Activated naive CD8-positive, alpha-beta T cell treated with anti-CD3 and anti-CD28 coated beads, Interleukin-2, amount 10 ng/mL, durations not matched to agents 7 days and 5 days (primary cell): ENCODE measurements at regions not wholly inside any gene's neighbourhood (a gene's known extent, or its start where the extent isn't known, plus 50 kb on each side); places are given as distances from the start of the nearest gene placed in this dataset.
"Not testable (repeated sequence)": the region's sequence is repeated elsewhere in the genome, so short reads cannot be mapped to it uniquely, and the experiment has no call there.

Source experiments
- ATAC-seq: fragments of 150-1000 bp; cut with Tn5 transposase; one replicate; pipeline ENCODE4 v1.10.0; 2021; ENCODE audit warnings: low read depth, moderate library complexity
- POLR2A ChIA-PET: fragments of 350-600 bp; sonication (Branson Sonifier 250); formaldehyde crosslinking; loops from one replicate; lab custom pipeline; 2021; ENCODE audit warnings: antibody characterized with exemption; lab: Charles Lee
- DNase-seq: peaks from one replicate; pipeline ENCODE4 v3.0.0; 2021
- H3K27ac Mint-ChIP-seq: one replicate; pipeline ENCODE4 v1.8.0; 2022; ENCODE audit warnings: mild to moderate bottlenecking, mixed read lengths
- H3K27me3 Mint-ChIP-seq: one replicate; pipeline ENCODE4 v1.8.0; 2022; ENCODE audit warnings: mild to moderate bottlenecking, moderate library complexity, mixed read lengths
- H3K36me3 Mint-ChIP-seq: one replicate; pipeline ENCODE4 v1.8.0; 2021; ENCODE audit warnings: mild to moderate bottlenecking, mixed read lengths
- H3K4me1 Mint-ChIP-seq: one replicate; pipeline ENCODE4 v1.8.0; 2021; ENCODE audit warnings: mixed read lengths
- H3K4me3 Mint-ChIP-seq: one replicate; pipeline ENCODE4 v1.8.0; 2022; ENCODE audit warnings: mild to moderate bottlenecking, moderate library complexity, mixed read lengths
- H3K9me3 Mint-ChIP-seq: one replicate; pipeline ENCODE4 v1.8.0; 2021; ENCODE audit warnings: mixed read lengths

- DNase-seq (no peak), ATAC-seq (no peak)
- Mint-ChIP-seq H3K4me3 (no peak overlapping the region), H3K36me3 (no peaks in the 10 kb centered on the region), H3K27me3 (peaks cover 4% of the 10 kb centered on the region), H3K9me3 (no peaks in the 10 kb centered on the region), H3K27ac (no peak overlapping the region), H3K4me1 (no peaks in the 10 kb centered on the region)
- POLR2A ChIA-PET = no interaction called here
Observed at GRCh38 chr6:74061201-74061600, 365.2 kb downstream of the CD109 start.

- H3K4me3 Mint-ChIP-seq = no peak overlapping the region
- POLR2A ChIA-PET = no interaction called here
- H3K36me3 Mint-ChIP-seq = no peaks in the 10 kb centered on the region
- DNase-seq (no peak), ATAC-seq (no peak)
- H3K27ac Mint-ChIP-seq = no peak overlapping the region
- H3K9me3 Mint-ChIP-seq = no peaks in the 10 kb centered on the region
- no peaks in the 10 kb centered on the region for H3K27me3 Mint-ChIP-seq
- H3K4me1 Mint-ChIP-seq = no peaks in the 10 kb centered on the region
Observed at GRCh38 chr6:74060354-74060753, 364.4 kb downstream of the CD109 start.

DNA sequence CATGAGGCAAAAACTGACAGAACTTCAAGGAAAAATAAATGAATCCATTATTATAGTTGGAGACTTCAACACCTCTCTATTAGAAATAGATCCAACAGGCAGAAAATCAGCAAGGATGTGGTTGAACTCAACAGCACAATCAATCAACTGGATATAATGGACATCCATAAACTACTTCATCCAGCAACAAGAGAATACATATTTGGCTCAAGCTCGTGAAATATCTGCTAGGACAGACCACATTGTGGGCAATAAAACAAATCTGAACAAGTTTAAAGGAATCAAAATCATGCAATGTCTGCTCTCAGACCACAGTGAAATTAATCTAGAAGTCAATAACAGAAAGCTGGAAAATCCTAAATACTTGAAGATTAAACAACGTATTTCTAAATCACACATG is 362.6 kb downstream of the CD109 start:
- H3K36me3 Mint-ChIP-seq = no peaks in the 10 kb centered on the region
- no peak overlapping the region for H3K4me3 Mint-ChIP-seq
- DNase-seq (no peak), ATAC-seq (no peak)
- no peaks in the 10 kb centered on the region for H3K9me3 Mint-ChIP-seq
- POLR2A ChIA-PET = interaction anchor here (0.6 kb wide), 1 partner anchor 582 kb away, joined by 3 read pairs; no protein-coding TSS in a partner anchor
- no peaks in the 10 kb centered on the region for H3K4me1 Mint-ChIP-seq
- H3K27ac Mint-ChIP-seq = no peak overlapping the region
- H3K27me3 Mint-ChIP-seq = no peaks in the 10 kb centered on the region

GRCh38 chr6:74057326-74057725 is 361.3 kb downstream of the CD109 start:
- no peaks in the 10 kb centered on the region for H3K4me1 Mint-ChIP-seq
- no peak overlapping the region for H3K27ac Mint-ChIP-seq
- no peaks in the 10 kb centered on the region for H3K36me3 Mint-ChIP-seq
- no peak for DNase-seq
- POLR2A ChIA-PET = no interaction called here
- no peaks in the 10 kb centered on the region for H3K27me3 Mint-ChIP-seq
- no peak for ATAC-seq
- H3K9me3 Mint-ChIP-seq = no peaks in the 10 kb centered on the region
- no peak overlapping the region for H3K4me3 Mint-ChIP-seq

DNA sequence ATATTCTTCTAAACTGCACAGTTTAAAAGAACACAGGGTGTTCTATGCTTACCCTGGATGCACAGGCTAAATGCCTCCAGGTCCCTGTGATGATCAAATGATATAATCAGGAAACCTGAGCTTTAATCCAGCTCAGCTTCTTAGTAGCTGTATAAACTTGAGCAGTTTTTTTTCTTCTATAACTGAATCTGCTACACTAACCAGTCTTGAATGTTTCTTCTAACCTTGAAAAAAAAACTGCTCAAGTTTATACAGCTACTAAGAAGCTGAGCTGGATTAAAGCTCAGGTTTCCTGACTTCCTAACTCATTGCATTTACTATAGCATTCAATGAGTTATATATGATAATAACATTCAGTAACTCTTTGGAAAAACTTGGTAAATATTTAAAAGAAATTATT is 358.2 kb downstream of the CD109 start:
- no peak for ATAC-seq
- no peaks in the 10 kb centered on the region for H3K9me3 Mint-ChIP-seq
- H3K27me3 Mint-ChIP-seq = no peaks in the 10 kb centered on the region
- POLR2A ChIA-PET = no interaction called here
- H3K36me3 Mint-ChIP-seq = no peaks in the 10 kb centered on the region
- DNase-seq = no peak
- H3K27ac Mint-ChIP-seq = no peak overlapping the region
- no peak overlapping the region for H3K4me3 Mint-ChIP-seq
- no peaks in the 10 kb centered on the region for H3K4me1 Mint-ChIP-seq

DNA sequence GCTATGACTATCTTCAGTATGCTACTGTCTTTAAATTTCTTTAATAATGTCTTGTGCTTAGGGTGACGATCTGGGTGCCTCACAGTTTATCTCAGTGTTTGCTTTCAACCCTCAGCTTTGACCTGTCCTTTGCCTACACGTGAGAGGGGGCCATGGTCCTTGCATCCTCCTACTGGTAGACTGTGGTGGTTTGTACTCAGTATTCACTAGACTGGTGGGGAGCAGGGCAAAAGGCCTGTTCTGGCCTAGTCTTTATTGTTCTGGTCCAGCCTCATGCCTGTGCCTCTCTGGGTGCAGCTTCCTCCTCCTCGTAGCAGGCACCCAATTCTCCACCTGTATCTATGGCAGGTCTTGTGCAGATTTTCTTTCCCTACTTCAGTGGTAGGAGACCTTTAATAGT is 354.9 kb downstream of the CD109 start:
- POLR2A ChIA-PET = no interaction called here
- H3K27ac Mint-ChIP-seq = no peak overlapping the region
- ATAC-seq = no peak

GRCh38 chr6:74048387-74048786 is 352.4 kb downstream of the CD109 start:
- no peak overlapping the region for H3K4me3 Mint-ChIP-seq
- ATAC-seq (no peak), DNase-seq (no peak)
- H3K9me3 Mint-ChIP-seq = no peaks in the 10 kb centered on the region
- no peaks in the 10 kb centered on the region for H3K4me1 Mint-ChIP-seq
- H3K27ac Mint-ChIP-seq = no peak overlapping the region
- POLR2A ChIA-PET = no interaction called here
- H3K27me3 Mint-ChIP-seq = no peaks in the 10 kb centered on the region
- H3K36me3 Mint-ChIP-seq = no peaks in the 10 kb centered on the region

More for the DNA sequence above, 354.9 kb downstream of the CD109 start:
- H3K9me3 Mint-ChIP-seq = no peaks in the 10 kb centered on the region
- DNase-seq = no peak
- no peaks in the 10 kb centered on the region for H3K4me1 Mint-ChIP-seq
- no peaks in the 10 kb centered on the region for H3K27me3 Mint-ChIP-seq
- H3K36me3 Mint-ChIP-seq = no peaks in the 10 kb centered on the region
- H3K4me3 Mint-ChIP-seq = no peak overlapping the region

DNA sequence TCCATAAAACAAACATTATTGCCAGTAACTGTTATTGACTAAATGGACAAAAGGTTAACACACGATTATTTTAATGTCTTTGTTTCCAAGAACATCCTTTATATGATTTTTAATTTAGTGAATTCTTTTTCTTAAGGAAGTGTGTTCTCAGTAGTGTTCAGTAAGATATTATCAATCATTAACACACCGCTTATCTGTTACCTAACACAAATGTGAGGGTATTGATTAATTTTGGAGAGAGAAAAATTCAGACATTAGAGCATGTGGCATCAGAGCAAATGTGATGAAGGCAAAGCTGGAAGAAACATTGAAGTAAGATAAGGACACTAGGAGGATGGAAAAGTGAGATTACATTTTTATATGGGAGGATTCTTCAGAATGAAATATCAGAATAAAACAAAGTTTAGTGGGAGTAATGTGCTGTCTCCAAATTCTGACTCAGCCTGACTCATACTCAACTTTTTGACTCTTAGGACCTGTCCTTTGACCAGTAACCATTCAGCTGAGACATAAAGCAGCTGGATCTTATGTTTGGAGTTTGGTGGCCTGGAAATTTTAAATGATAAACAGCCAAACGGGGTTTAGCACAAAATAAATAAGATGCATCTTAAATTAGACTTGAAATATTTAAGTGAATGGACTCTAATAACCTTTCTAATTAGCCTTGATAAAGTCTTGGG is 348.6 kb downstream of the CD109 start:
- H3K27me3 Mint-ChIP-seq = no peaks in the 10 kb centered on the region
- no peak overlapping the region for H3K4me3 Mint-ChIP-seq
- ATAC-seq (no peak), DNase-seq (no peak)
- H3K4me1 Mint-ChIP-seq = no peaks in the 10 kb centered on the region
- H3K9me3 Mint-ChIP-seq = no peaks in the 10 kb centered on the region
- H3K27ac Mint-ChIP-seq = no peak overlapping the region
- no peaks in the 10 kb centered on the region for H3K36me3 Mint-ChIP-seq
- POLR2A ChIA-PET = no interaction called here

DNA sequence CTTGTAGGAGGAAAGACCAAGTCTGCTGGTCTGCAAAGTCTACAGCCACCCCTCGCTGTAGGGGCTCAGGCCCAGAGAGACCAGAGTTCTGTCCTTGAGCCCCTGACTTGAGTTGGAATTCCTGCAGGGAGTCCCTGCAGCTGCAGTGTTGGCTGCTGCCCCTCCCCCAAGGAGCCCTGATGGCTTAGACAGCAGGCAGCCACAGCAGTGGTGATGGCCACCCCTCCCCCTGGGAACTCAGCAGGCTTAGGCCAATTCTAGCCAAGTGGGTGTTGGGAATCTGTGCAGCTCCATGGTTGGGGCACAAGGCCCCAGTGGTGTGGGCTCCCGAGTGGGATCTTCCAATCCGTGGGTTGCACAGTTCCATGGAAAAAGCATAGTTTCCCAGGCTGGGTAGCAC is 345.4 kb downstream of the CD109 start:
- H3K4me1 Mint-ChIP-seq = no peaks in the 10 kb centered on the region
- ATAC-seq (no peak), DNase-seq (no peak)
- no peak overlapping the region for H3K27ac Mint-ChIP-seq
- H3K9me3 Mint-ChIP-seq = peaks cover 1% of the 10 kb centered on the region
- no peaks in the 10 kb centered on the region for H3K27me3 Mint-ChIP-seq
- no peak overlapping the region for H3K4me3 Mint-ChIP-seq
- no peaks in the 10 kb centered on the region for H3K36me3 Mint-ChIP-seq
- POLR2A ChIA-PET = no interaction called here

DNA sequence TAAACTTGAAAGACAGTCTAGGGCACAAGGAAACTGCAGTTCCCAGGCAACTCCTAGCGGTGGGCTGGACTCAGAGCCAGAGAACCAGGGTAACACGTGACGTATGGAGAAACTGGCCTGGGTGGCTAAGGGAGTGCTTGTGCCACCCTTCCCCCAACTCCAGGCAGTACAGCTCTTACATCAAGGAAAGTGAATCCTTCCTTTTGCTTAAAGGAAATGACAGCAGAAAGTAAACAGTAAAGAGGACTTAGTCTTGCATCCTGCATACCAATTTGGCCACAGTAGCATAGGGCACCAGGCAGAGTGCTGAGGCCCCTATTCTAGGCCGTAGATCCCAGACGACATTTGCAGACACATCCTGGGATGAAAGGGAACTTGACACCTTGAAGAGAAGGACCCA is 322.8 kb downstream of the CD109 start:
- Mint-ChIP-seq H3K4me3 (no peak overlapping the region), H3K4me1 (no peaks in the 10 kb centered on the region), H3K36me3 (no peaks in the 10 kb centered on the region), H3K27ac (no peak overlapping the region), H3K9me3 (peaks cover 3% of the 10 kb centered on the region), H3K27me3 (no peaks in the 10 kb centered on the region)
- ATAC-seq = no peak
- no peak for DNase-seq
- POLR2A ChIA-PET = no interaction called here

GRCh38 chr6:74015427-74015826 is 319.4 kb downstream of the CD109 start:
- H3K4me3 Mint-ChIP-seq = no peak overlapping the region
- ATAC-seq (no peak), DNase-seq (no peak)
- H3K36me3 Mint-ChIP-seq = no peaks in the 10 kb centered on the region
- POLR2A ChIA-PET = no interaction called here
- H3K27me3 Mint-ChIP-seq = no peaks in the 10 kb centered on the region
- H3K4me1 Mint-ChIP-seq = no peaks in the 10 kb centered on the region
- peaks cover under 1% of the 10 kb centered on the region for H3K9me3 Mint-ChIP-seq
- H3K27ac Mint-ChIP-seq = no peak overlapping the region

DNA sequence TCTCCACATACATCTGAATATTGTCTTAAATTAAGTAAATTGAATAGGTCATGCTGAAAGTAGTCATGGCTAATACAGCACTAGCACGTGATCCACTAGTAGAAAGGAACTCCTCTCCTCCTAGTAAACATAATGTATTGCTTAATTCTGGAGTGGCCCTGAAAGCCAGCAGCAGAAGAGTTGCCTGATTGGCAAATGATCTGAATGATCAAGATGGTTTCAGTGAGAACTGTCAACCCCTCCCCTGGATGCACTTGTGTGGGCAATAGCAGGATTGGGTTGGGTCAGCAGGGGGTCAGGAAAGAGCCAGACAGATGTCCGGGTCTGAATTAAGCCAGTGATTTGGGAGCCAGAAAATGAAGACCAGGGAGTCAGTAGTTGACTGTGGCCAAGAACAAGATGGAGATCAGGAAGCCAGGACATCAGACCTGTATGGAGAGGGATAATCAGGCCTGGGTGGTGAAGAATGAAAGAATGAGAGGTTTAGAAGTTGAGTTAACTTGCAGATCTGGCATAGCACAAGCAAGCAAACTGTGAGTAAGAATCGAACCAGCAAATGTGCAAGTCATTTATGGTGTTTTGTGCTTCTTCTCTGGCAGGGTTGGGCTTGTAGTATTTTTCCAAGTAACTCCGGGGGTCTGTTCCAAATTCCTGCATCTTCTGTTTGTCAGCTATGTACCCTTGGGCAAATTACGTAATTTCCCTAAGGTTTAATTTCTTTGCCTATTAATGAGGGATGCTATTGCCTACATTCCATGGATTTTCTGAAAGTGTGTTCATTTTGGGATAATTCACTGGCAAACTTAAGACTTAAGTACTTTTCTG is 304.9 kb downstream of the CD109 start:
- POLR2A ChIA-PET = no interaction called here
- Mint-ChIP-seq H3K27ac (no peak overlapping the region), H3K4me3 (no peak overlapping the region), H3K9me3 (no peaks in the 10 kb centered on the region), H3K36me3 (no peaks in the 10 kb centered on the region), H3K4me1 (no peaks in the 10 kb centered on the region), H3K27me3 (no peaks in the 10 kb centered on the region)
- no peak for DNase-seq
- ATAC-seq = no peak

- H3K4me3 Mint-ChIP-seq, H3K27me3 Mint-ChIP-seq, H3K27ac Mint-ChIP-seq, H3K36me3 Mint-ChIP-seq, H3K9me3 Mint-ChIP-seq, H3K4me1 Mint-ChIP-seq, ATAC-seq, POLR2A ChIA-PET, DNase-seq: not testable (repeated sequence)
Observed at GRCh38 chr6:73990609-73991238, 294.7 kb downstream of the CD109 start.

DNA sequence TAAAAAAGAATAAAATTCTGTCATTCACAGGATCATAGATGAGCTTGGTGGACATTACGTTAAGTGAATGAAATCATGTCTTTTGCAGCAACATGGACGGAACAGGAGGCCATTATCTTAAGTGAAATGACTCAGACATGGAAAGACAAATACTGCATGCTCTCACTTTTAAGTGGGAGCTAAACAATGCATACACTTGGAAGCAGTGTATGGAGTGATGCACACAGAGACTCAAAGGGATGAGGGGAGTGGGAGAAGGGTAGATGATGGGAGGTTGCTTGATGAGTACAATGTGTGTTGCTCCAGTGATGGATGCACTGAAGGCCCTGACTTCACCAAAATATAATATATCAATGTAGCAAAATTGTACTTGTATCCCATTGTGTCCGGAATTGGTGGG is 293.4 kb downstream of the CD109 start:
- H3K27ac Mint-ChIP-seq = no peak overlapping the region
- H3K4me1 Mint-ChIP-seq = no peaks in the 10 kb centered on the region
- H3K4me3 Mint-ChIP-seq = no peak overlapping the region
- POLR2A ChIA-PET = no interaction called here
- H3K36me3 Mint-ChIP-seq = no peaks in the 10 kb centered on the region
- no peaks in the 10 kb centered on the region for H3K9me3 Mint-ChIP-seq
- ATAC-seq (no peak), DNase-seq (no peak)
- no peaks in the 10 kb centered on the region for H3K27me3 Mint-ChIP-seq
